Inflammatory macrophage treated with lipopolysaccharide for 4 hours (primary cell): ENCODE measurements at regions not wholly inside any gene's neighbourhood (a gene's known extent, or its start where the extent isn't known, plus 50 kb on each side); places are given as distances from the start of the nearest gene placed in this dataset.
"Not testable (repeated sequence)": the region's sequence is repeated elsewhere in the genome, so short reads cannot be mapped to it uniquely, and the experiment has no call there.

Source experiments
- DNase-seq: peaks from one replicate; pipeline ENCODE4 v3.0.0-alpha.2; 2020

DNA sequence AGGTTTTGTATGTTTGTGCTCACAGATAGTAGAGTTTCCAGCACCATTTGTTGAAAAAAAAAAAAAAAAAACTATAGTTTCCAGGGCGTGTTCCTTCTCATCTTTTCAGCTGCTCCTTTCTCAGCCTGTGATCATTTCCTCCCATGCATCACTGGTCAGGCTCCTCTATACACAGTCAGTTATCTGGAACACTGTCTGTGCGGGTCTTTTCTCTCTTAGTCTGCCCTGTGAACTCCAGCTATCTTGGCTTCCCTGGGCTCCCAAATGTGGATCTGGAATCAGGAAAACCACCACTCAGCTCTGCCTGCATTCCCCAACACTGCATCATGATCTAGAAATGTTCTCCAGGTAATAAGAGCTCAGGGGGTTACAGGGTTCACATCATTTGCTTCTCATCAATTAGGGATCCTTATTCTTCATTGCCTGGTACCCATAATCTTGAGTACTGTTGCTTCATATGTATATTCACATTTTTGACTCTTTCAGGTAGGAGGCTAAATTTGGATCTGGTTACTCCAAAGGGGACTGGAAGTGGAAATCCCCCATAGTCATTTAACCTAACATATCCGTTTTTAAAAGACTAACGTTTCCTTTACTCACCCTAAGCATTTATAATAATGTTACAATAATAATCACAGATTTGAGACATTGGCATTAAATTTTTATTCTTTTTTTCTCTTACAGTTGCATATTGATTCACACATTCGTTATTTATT lies 221.8 kb upstream of the KLF3 start:
- DNase-seq: no peak

DNA sequence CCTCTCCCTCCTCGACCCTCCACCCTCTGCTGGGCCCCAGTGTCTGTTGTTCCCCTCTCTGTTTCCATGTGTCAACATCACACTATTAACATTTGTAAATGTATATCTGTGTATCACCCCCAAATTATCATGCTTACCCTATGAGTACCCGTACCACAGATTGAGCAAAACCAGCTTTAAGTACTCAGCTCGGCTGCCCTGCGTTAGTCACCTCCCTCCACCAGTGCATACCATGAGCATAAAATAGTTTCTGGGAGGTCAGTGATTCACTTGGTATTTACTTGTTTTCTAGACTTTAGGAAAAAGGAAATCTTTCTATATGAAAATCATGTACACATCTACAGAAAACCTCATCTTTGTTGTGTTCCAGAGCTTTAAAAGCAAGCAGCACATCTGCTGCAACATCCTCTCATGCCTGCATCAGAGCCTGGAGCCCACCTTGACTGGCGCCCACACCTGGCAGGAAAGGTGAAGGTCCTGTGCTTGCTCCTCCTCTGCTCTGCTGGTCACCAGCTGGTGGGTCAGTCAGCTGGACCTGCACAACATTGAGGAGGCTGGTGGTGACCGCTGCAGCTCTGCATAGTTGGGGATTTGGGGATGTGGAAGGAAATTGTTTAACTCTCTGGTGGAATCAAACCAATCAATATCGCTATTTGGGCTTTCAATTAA lies 214.4 kb upstream of the KLF3 start:
- no peak for DNase-seq

DNA sequence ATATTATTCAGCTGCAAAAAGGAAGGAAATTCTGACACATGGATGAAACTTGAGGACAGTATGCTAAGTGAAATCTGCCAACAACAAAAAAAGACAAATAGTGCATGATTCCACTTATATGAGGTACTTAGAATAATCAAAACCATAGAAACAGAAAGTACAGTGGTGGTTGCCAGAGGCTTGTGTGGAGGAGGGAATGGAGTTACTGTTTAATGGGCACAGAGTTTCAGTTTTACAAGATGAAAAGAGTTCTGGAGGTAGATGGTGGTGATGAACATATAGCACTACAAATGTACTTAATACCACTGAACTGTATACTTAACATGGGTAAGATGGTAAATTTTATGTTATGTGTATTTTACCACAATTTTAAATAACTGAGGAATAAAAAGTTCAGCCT lies 212.0 kb upstream of the KLF3 start:
- DNase-seq: peak; percentile 31

DNA sequence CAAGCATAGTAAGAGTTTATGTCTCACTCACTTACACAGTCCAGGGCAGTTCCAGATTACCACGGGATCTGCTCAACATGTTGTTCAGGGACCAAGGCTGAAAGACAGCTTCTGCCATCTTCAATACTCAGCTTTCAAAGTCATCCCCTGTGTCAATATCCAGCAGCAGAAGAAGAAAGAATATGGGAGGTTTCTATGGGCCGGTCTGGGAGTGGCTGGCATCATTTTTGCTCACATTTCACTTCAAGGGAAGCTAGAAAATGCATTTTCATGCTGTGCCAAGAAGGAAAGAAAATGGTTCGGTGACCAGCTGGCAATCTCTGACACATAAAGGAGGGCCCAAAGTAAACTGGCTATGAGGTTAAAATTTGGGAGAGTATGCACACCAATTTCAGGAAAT lies 211.5 kb upstream of the KLF3 start:
- DNase-seq: no peak

DNA sequence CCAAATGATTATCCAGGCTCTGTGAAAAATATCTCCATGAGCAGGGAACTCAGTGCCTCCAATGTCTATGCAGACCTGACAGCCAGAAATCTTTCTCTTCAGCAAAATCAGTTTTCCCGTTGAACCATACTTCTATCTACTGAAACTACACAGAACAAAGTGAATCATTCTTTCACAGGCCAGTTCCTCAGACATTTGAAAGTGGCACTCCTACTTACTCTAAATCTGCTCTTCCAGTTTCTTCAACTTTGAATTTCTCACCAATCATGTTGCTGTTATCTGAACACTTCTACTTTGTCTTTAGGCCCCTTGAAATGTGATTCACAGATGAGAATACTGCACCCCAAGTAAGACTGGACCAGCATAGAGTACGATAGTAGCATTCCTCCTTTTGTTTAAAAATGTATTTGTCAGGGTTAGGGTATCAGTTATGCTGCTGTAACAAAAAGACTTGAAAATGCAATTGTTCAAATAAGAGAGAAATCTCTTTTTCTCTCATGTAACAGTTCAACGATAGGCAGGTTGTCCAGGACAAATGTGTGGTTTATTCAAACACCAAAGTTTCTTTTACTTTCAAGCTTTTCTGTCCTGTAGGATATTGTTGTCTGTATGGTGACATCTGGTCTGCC lies 210.6 kb upstream of the KLF3 start:
- DNase-seq: peak; percentile 22

DNA sequence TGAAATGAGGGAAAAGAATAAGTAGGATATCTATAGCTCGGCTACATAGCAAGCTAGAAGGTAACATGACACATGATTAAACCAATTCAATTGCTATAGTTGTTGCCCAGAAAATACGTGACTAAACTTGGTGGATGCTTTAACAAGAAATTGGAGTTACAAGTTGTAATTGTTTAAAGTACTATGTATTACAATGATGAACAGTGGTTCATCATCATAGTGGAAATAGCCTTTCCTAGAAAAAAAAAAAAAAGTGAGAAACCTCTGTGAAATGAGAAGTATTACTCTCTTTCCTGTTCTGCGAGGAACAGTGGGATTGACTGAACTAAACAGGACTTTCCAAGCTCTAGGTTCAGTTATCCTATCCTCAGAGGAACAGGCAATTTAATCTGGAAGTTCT lies 209.7 kb upstream of the KLF3 start:
- DNase-seq: no peak

DNA sequence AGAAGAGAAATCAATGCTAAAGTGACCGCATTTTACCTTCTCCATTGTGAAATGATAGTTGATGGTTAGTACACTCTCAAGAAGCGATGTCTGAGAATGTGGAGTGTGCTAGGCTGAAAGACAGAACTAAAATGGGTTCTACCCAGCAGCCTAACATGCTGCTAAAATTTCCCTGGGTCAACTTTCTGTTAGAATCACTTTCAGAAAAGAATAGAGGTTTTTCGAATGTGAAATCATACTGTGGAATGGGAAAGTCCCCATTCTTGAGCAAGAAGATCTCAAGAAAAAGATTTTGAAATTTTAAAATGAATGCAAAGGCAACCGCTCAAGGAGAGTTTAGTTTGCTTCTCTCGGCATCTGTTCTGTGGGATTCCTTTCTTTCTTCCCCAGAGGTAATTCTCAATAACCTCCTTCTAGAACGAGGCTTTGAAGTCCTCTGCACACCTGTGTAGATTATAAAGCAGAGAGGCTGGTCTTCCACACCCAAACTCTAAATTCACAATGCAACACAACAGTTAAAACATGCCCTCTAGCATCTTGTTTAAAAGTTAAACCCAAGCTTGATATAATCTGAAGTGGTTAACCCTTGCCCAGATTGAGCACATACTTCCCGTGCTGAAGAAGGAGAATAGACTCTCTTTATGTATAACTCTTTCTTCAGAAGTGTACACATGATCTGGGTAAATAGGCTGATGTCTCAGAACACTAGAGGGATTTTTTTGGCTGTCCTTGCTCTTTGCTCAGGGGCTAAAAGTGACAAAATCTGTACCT lies 208.7 kb upstream of the KLF3 start:
- peak; percentile 81 for DNase-seq

DNA sequence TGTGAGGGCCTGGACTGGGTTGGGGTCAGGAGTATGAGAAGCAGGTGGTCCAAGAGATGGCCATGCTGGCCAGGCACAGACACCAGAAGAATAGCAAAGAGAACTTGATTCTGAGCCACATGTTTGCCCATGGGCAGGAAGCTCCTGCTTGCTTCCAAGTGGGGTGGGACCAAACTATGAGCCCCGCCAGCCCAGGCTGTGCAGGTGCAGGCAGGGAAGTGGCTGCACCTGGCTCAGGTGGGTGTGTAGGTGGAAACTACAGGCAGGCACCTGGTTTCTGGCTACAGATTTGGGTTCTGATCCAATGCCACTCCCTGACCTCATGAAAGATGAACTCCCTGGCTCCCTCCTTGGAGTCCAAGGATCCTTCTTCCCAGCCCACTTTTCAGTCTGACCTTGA lies 207.9 kb upstream of the KLF3 start:
- DNase-seq: no peak

DNA sequence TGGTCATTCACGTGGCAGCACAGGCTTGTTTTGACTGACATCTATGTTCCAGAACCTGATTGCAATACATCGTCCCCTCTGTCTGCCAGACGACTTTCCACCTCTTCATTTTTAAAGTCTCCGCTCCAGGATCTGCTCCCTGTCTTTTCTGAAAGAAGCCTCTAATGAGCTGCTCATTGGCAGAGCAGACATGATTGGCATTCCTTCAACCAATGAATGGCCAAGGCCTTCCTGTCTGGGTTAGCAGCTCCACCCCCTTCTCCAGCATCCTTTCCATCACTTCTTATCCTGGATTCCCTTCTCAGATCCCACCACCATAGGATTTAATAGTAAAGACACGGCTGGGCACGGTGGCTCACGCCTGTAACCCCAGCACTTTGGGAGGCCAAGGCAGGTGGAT lies 202.7 kb upstream of the KLF3 start:
- no peak for DNase-seq

DNA sequence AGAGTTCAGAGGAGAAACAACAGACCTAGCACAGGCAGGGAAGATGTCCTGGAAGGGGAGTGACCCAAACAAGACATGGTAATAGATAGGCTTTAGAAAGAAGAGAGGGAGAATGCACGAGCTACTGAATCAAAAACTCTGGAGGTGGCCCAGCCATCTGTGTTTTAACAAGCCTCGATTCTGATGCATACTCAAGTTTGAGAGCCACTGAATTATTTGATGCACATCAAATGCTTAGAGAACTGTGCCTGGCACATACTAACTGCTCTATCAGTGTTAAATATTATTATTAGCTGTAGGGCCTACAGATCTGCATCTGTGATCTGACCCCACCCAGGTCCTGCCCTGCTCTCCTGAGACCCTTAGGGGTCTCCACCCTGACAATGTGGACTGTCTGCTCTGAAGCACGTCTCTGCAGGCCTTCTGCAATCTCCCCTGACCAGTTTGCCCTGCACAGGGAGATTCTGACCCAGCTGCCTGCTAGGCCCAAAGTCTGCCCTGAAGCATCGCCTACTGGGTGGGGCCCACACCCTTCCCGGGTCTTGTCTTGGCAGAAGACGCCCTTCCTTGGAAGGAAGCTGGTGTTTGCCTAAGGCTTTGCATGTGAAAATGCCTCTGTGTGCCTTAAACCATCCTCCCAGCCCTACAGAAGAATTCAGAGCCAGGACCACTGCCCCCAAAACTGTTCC lies 201.5 kb upstream of the KLF3 start:
- no peak for DNase-seq

DNA sequence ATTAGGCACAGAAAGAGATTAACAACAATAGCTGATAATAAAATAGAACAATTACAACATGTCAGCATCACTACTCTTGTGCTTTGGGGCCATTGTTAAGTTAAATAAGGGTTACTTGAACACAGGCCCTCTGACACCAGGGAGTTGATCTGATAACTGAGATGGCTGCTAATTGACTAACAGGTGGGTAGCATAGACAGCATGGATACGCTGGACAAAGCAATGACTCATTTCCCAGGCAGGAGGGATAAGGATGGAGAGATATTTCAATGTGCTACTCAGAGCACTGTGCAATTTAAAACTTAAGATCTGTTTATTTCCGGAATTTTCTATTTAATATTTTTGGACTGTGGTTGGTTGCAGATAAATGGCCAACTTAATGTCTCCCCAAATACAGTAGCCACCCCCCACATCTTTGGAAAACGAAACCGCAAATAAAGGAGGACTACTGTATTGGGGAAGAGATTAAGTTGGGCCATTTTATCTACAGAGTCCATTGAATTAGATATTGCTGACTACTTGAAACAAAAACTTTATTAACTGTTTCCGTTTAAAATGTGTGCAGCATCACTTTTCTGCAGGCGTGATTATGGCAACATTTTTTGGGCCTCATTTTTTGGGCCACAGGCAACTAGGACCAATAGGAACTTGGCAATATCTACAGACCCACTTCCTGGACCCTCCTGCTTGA lies 200.6 kb upstream of the KLF3 start:
- no peak for DNase-seq

DNA sequence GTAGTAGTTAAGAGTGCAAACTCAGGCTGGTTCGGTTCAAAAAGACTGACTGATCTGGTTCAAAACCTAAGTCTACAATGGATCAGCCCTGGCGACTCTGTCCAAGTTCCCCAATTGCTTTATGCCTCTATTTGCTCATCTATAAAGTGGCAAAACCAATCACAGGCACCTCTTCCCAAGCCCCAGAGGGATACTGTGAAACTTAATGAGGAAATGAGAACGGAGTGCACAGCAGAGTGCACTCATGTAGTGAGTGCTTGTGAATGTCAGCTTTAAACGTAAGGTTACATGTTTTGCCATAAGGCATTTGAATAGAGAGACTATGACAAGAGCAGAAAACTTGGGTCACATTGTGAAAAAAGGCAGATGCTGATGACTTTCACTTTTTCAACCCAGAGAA lies 199.7 kb upstream of the KLF3 start:
- DNase-seq: no peak

DNA sequence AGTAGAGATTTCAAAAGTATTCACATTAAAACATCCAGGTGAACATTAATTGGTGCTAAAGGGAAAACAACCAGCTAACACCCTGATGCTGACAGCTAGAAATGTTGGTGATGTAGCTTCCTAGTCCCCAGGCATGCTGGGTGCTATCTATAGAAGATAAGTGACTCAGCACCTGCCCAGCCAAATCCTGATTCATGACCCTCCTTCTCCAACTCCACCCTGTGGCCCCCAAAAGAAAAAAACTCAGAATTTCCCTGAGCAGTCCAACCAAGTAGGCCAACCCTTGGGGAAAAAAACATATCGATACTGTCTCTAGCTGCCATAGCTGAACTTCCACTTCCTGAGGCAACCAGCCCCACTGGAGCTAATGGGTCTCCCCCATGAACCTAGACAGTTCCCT lies 197.6 kb upstream of the KLF3 start:
- no peak for DNase-seq

DNA sequence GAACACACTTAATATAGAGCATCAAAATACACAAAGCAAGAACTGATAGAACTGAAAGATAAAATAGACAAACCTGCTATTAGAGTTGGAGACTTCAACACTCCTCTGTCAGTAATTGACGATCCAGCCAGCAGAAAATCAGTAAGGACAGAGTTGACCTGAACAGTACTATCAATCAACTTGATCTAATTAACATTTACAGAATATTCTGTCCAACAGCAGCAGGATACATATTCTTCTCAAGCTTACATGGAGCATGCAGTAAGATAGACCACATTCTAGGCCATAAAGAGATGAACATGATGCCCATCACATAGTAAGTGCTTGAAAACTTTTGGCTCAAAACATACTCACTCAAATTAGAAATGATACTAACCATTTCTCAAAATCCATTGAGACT lies 196.7 kb upstream of the KLF3 start:
- DNase-seq: no peak

DNA sequence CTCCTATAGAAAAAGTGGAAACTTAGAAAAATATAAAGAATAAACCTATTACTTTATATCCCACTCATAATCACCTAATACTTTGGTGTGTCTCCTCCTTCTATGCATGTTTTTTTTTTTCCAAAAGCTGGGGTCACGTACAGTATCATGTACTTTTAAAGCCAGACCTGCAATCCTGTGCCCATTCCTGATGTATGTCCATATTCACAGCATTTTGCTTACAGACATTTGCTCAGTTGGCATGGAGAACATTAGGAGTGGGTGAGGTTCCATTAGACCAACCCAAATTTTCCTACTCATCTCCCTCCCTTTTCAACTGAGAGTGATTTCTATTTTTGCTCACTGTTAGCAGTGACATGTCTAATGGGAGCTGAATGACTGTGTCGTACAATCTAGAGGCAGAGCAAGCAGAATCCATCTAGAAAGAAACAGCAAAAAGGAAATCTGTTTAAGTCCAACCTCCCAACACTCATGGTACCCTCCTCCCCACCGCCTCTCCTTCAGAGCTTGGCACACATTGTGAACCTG lies 195.6 kb upstream of the KLF3 start:
- no peak for DNase-seq

DNA sequence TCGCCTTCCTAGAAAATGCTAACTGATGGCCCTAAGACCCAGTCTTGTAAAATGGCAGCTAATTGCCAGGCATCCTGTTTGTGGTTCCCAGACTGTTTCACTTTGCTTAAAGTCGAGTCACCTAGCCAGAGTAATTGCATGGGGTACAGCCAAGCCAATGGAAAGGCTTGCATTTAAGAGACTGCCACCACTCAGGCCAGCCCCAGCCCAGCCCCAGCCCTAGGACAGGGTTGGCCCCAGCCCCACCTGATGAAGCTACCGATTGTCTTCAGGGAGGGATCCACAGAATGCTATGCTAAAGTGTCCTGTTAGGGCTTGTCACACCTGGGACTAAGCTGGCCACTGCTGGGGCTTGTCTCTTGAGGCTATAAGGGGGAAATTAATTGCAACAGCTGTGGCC lies 194.6 kb upstream of the KLF3 start:
- no peak for DNase-seq

DNA sequence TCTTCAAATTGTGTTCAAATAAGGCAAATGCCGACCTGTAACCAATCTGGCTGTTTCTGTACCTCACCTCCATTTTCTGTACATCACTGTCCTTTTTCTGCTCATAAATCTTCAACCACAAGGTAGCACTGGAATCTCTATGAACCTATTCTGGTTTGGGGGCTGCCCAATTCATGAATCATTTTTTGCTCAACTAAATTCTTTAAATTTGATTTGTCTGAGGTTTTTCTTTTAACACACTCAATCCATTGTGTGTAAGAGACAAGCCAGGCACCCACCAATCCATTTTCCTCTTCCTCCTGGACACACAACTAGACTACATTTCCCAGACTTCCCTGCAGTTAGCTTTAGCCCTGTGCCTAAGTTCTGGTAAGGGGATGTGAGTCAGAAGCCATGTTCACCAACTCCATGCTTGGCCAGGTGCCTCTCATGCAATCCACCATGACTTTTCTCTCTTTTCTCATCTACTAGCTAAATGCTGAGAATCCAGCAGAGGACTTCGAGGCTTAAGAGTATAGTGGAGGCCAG lies 193.2 kb upstream of the KLF3 start:
- DNase-seq: no peak

DNA sequence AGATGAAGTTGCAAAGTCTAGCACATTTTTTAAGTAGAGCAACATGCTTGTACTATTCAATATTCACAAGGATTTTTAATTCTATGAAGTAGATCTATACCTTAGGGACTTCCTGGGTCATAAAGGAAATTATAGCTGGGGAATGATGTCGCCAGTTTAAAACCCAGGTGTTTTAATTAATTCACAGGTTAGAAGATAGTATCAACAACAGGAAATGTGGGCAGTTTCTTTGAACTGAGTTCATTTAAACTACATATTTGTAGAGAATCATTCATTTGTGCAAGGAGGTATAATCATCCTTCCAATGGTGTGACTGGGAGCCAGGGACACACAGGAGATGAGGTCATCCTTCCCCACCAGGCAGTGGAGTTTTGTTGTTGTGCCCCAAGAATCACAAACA lies 181.3 kb upstream of the KLF3 start:
- no peak for DNase-seq

DNA sequence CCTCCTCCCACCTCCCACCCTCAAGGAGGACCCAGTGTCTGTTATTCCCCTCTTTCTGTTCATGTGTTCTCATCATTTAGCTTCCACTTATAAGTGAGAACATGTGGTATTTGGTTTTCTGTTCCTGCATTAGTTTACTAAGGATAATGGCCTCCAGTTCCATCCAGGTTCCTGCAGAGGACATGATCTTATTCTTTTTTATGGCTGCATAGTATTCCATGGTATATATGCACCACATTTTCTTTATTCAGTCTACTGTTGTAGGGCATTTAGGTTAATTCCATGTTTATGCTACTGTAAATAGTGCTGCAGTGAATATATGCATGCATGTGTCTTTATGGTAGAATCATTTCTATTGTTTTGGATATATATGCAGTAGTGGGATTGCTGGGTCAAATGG lies 180.4 kb upstream of the KLF3 start:
- DNase-seq: not testable (repeated sequence)

DNA sequence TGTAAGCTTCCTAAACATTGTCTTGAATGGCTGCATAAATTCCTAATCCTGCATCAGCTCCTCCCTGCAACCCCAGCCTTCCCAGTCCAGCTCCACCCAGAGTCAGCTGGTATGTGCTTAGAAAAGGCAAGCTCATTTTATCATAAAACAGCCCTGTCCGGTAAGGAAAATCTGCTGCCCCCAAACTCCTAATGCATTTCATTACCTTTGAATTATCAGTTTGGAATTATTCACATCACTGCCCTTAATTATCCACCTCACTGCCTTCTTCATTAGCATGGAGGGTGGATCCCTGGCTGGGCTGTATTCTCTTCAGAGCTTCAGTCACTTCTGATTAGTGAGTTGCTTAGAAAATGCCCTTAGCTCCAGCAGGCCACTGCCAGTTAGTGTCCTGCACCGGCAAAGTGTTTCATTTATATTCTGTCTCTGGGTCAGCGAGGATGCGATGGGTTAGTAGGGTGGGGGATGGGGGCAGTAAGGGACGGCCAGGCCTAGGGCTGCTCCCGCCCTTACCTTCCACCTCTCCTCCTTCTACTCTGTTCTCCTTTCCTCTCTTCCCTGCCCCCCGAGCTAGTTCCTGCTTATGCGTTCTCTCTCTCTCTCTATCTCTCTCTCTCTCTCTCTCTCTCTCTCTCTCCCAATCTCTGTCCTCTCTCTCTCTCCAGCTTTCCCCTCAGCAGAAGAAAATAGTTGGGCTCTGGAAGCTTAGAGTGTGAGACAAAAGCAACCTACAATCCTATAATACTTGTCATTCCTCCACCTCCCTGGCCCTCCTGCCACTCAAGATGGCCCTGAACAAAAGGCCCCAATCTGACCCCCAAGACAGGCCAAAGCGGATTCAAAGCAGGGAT lies 174.8 kb upstream of the KLF3 start:
- no peak for DNase-seq
